ENCODE measurements at regions not wholly inside any gene's neighbourhood (a gene's known extent, or its start where the extent isn't known, plus 50 kb on each side); places are given as distances from the start of the nearest gene placed in this dataset.

DNA sequence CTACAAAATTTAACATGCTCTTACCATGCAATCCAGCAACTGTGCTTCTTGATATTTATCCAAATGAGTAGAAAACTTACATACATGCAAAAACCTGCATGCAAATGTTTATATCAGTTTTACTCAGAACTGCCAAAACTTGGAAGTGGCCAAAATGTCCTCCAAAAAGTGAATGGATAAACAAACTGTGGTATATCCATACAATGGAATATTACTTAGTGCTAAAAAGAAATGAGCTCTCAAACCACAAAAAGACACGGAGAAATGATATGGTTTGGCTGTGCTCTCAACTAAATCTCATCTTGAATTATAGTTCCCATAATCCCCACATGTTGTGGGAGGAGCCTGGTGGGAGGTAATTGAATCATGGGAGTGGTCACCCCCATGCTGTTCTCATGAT lies 267.2 kb downstream of the ZEB2 start:
- Histone ChIP-seq H3K4me1 (ENCODE audit: insufficient read depth, low read length) (no peaks in the 10 kb centered on the region), H3K9ac (ENCODE audit: extremely low read depth, insufficient read length, low read length) (no peak overlapping the region), H2AK5ac (ENCODE audit: insufficient read length, low read length) (no peak overlapping the region), H4K20me1 (ENCODE audit: control insufficient read depth, insufficient read depth, insufficient read length) (no peaks in the 10 kb centered on the region), H2BK20ac (ENCODE audit: low read depth, low read length, poor library complexity, severe bottlenecking) (no peak overlapping the region), H2AFZ (ENCODE audit: low read length) (no peak overlapping the region), H3K23me2 (ENCODE audit: insufficient read length, low read depth, low read length, poor library complexity, severe bottlenecking) (no peaks in the 10 kb centered on the region), H3K23ac (ENCODE audit: insufficient read length, low read depth, low read length) (no peak overlapping the region), H3K14ac (ENCODE audit: insufficient read depth, low read length) (no peak overlapping the region), H3K18ac (ENCODE audit: insufficient read length, low read depth, low read length) (no peak overlapping the region), H2BK12ac (ENCODE audit: insufficient read length, low read depth, low read length) (no peak overlapping the region), H3K27me3 (ENCODE audit: insufficient read depth, low read length) (no peaks in the 10 kb centered on the region), H4K8ac (replicated peaks; ENCODE audit: insufficient read length, low read depth, low read length) (no peak overlapping the region), H3T11ph (ENCODE audit: low read length) (no peak overlapping the region), H3K4ac (ENCODE audit: low read depth, low read length) (no peak overlapping the region), H4K5ac (ENCODE audit: insufficient read length, low read depth, low read length) (no peak overlapping the region), H3K79me2 (ENCODE audit: insufficient read depth, low read length) (no peaks in the 10 kb centered on the region), H3K4me2 (ENCODE audit: insufficient read depth, insufficient read length, low read length) (no peak overlapping the region), H3K27ac (ENCODE audit: insufficient read length, low read depth, low read length) (no peak overlapping the region), H4K91ac (ENCODE audit: insufficient read length, low read depth, low read length) (no peak overlapping the region), H3K9me3 (ENCODE audit: control insufficient read depth, low read depth, low read length) (peaks cover 25% of the 10 kb centered on the region), H2BK15ac (ENCODE audit: low read depth, low read length) (no peak overlapping the region), H3K56ac (ENCODE audit: insufficient read length, low read depth, low read length) (no peak overlapping the region), H2BK120ac (ENCODE audit: low read depth, low read length, poor library complexity, severe bottlenecking) (no peak overlapping the region), H2BK5ac (ENCODE audit: insufficient read length, low read length) (no peak overlapping the region), H3K79me1 (ENCODE audit: insufficient read depth, low read depth, low read length, poor library complexity, severe bottlenecking) (no peaks in the 10 kb centered on the region)
- Mint-ChIP-seq H3K36me3 (ENCODE audit: insufficient read depth in 1 of 3, low read depth in 3 of 3) (peaks cover 35 to 64% (median 41%) of the 10 kb centered on the region in 3 experiments), H3K4me3 (no peak overlapping the region), H3K9me3 (peaks cover 44 to 54% of the 10 kb centered on the region in 2 experiments), H3K27me3 (ENCODE audit: low read depth) (no peaks in the 10 kb centered on the region), H3K4me1 (peaks cover 2% of the 10 kb centered on the region in 2 experiments), H3K27ac (no peak overlapping the region)
- TF ChIP-seq, protein P1, sequence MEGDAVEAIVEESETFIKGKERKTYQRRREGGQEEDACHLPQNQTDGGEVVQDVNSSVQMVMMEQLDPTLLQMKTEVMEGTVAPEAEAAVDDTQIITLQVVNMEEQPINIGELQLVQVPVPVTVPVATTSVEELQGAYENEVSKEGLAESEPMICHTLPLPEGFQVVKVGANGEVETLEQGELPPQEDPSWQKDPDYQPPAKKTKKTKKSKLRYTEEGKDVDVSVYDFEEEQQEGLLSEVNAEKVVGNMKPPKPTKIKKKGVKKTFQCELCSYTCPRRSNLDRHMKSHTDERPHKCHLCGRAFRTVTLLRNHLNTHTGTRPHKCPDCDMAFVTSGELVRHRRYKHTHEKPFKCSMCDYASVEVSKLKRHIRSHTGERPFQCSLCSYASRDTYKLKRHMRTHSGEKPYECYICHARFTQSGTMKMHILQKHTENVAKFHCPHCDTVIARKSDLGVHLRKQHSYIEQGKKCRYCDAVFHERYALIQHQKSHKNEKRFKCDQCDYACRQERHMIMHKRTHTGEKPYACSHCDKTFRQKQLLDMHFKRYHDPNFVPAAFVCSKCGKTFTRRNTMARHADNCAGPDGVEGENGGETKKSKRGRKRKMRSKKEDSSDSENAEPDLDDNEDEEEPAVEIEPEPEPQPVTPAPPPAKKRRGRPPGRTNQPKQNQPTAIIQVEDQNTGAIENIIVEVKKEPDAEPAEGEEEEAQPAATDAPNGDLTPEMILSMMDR (conservative IDR thresholded peaks at IDR 0.05): no peak
- no CpG with 5 or more reads among the region's 1 CpG for WGBS (ENCODE audit: extremely low coverage, insufficient read length, low lambda C conversion rate)
- no peak for DNase-seq

All from H9 (cell line).